T-helper 1 cell treated with Interleukin-12 subunit alpha and Interleukin-12 subunit beta and Interleukin-4 antibody, amounts not matched to agents 30 μg/mL and 1 μg/mL, for 36 hours (primary cell): ENCODE measurements at regions not wholly inside any gene's neighbourhood (a gene's known extent, or its start where the extent isn't known, plus 50 kb on each side); places are given as distances from the start of the nearest gene placed in this dataset.
A peak's percentile ranks its signal among the peaks of the same experiment; 100 is the strongest.
"Not testable (repeated sequence)": the region's sequence is repeated elsewhere in the genome, so short reads cannot be mapped to it uniquely, and the experiment has no call there.

ENCODE experiments used
- H3K27ac Mint-ChIP-seq: one replicate; pipeline ENCODE4 v1.8.0; 2021; ENCODE audit warnings: mild to moderate bottlenecking, mixed read lengths
- H3K27me3 Mint-ChIP-seq: one replicate; pipeline ENCODE4 v1.8.0; 2021; ENCODE audit warnings: low read depth, mixed read lengths
- H3K36me3 Mint-ChIP-seq: one replicate; pipeline ENCODE4 v1.8.0; 2021; ENCODE audit warnings: low read depth, mixed read lengths
- H3K4me1 Mint-ChIP-seq: one replicate; pipeline ENCODE4 v1.8.0; 2021; ENCODE audit warnings: low read depth, mixed read lengths
- H3K4me3 Mint-ChIP-seq: one replicate; pipeline ENCODE4 v1.8.0; 2021; ENCODE audit warnings: mild to moderate bottlenecking, moderate library complexity, mixed read lengths
- H3K9me3 Mint-ChIP-seq: one replicate; pipeline ENCODE4 v1.8.0; 2021; ENCODE audit warnings: mixed read lengths

- Mint-ChIP-seq H3K27ac (no peak overlapping the region), H3K36me3 (no peaks in the 10 kb centered on the region), H3K27me3 (peaks cover 5% of the 10 kb centered on the region), H3K4me1 (peaks cover 2% of the 10 kb centered on the region), H3K9me3 (no peaks in the 10 kb centered on the region), H3K4me3 (no peak overlapping the region)
Observed at GRCh38 chr6:27854421-27854820, 57.8 kb downstream of the OR2B2 start.

GRCh38 chr6:27851440-27851839 lies 60.8 kb downstream of the OR2B2 start:
- H3K4me1 Mint-ChIP-seq, result peaks cover 2% of the 10 kb centered on the region
- no peak overlapping the region for H3K4me3 Mint-ChIP-seq
- no peaks in the 10 kb centered on the region for H3K36me3 Mint-ChIP-seq
- H3K27me3 Mint-ChIP-seq, result peaks cover 15% of the 10 kb centered on the region
- H3K27ac Mint-ChIP-seq, result no peak overlapping the region
- no peaks in the 10 kb centered on the region for H3K9me3 Mint-ChIP-seq

GRCh38 chr6:27849001-27849400 lies 63.2 kb downstream of the OR2B2 start:
- not testable (repeated sequence) for H3K9me3 Mint-ChIP-seq, H3K4me1 Mint-ChIP-seq

GRCh38 chr6:27847706-27848105 lies 64.5 kb downstream of the OR2B2 start:
- H3K4me1 Mint-ChIP-seq, result no peaks in the 10 kb centered on the region
- no peak overlapping the region for H3K4me3 Mint-ChIP-seq
- peaks cover 2% of the 10 kb centered on the region for H3K36me3 Mint-ChIP-seq
- H3K27me3 Mint-ChIP-seq, result peaks cover 13% of the 10 kb centered on the region
- H3K9me3 Mint-ChIP-seq, result no peaks in the 10 kb centered on the region
- H3K27ac Mint-ChIP-seq, result no peak overlapping the region

More at GRCh38 chr6:27849001-27849400, 63.2 kb downstream of the OR2B2 start:
- not testable (repeated sequence) for H3K36me3 Mint-ChIP-seq, H3K27ac Mint-ChIP-seq, H3K4me3 Mint-ChIP-seq
- H3K27me3 Mint-ChIP-seq, result peaks cover 15% of the 10 kb centered on the region

GRCh38 chr6:27840572-27840971 lies 71.6 kb downstream of the OR2B2 start:
- Mint-ChIP-seq H3K9me3 (no peaks in the 10 kb centered on the region), H3K4me1 (peaks cover 18% of the 10 kb centered on the region), H3K27ac (no peak overlapping the region), H3K27me3 (no peaks in the 10 kb centered on the region), H3K36me3 (peaks cover 7% of the 10 kb centered on the region), H3K4me3 (no peak overlapping the region)

GRCh38 chr6:27839626-27840475 lies 72.3 kb downstream of the OR2B2 start:
- no peak overlapping the region for H3K27ac Mint-ChIP-seq
- H3K4me3 Mint-ChIP-seq, result no peak overlapping the region
- H3K9me3 Mint-ChIP-seq, result no peaks in the 10 kb centered on the region
- peaks cover 10% of the 10 kb centered on the region for H3K36me3 Mint-ChIP-seq
- peaks cover 23% of the 10 kb centered on the region for H3K4me1 Mint-ChIP-seq
- no peaks in the 10 kb centered on the region for H3K27me3 Mint-ChIP-seq

- Mint-ChIP-seq H3K36me3 (peaks cover 10% of the 10 kb centered on the region), H3K9me3 (no peaks in the 10 kb centered on the region), H3K4me3 (no peak overlapping the region), H3K27ac (no peak overlapping the region), H3K27me3 (no peaks in the 10 kb centered on the region), H3K4me1 (peaks cover 26% of the 10 kb centered on the region)
Observed at GRCh38 chr6:27838945-27839625, 73.1 kb downstream of the OR2B2 start.

- H3K27ac Mint-ChIP-seq, result no peak overlapping the region
- H3K36me3 Mint-ChIP-seq, result peaks cover 13% of the 10 kb centered on the region
- H3K27me3 Mint-ChIP-seq, result no peaks in the 10 kb centered on the region
- H3K4me3 Mint-ChIP-seq, result no peak overlapping the region
- H3K4me1 Mint-ChIP-seq, result peaks cover 28% of the 10 kb centered on the region
- no peaks in the 10 kb centered on the region for H3K9me3 Mint-ChIP-seq
Observed at GRCh38 chr6:27838058-27838944, 73.9 kb downstream of the OR2B2 start.

GRCh38 chr6:27837625-27838057 lies 74.6 kb downstream of the OR2B2 start:
- H3K36me3 Mint-ChIP-seq, result peaks cover 14% of the 10 kb centered on the region
- no peak overlapping the region for H3K4me3 Mint-ChIP-seq
- peaks cover 31% of the 10 kb centered on the region for H3K4me1 Mint-ChIP-seq
- no peak overlapping the region for H3K27ac Mint-ChIP-seq
- H3K27me3 Mint-ChIP-seq, result no peaks in the 10 kb centered on the region
- no peaks in the 10 kb centered on the region for H3K9me3 Mint-ChIP-seq

GRCh38 chr6:27836783-27837624 lies 75.2 kb downstream of the OR2B2 start:
- no peak overlapping the region for H3K4me3 Mint-ChIP-seq
- no peaks in the 10 kb centered on the region for H3K27me3 Mint-ChIP-seq
- peaks cover 29% of the 10 kb centered on the region for H3K4me1 Mint-ChIP-seq
- no peaks in the 10 kb centered on the region for H3K9me3 Mint-ChIP-seq
- H3K27ac Mint-ChIP-seq, result no peak overlapping the region
- H3K36me3 Mint-ChIP-seq, result peaks cover 12% of the 10 kb centered on the region

GRCh38 chr6:27836141-27836782 lies 75.9 kb downstream of the OR2B2 start:
- no peak overlapping the region for H3K4me3 Mint-ChIP-seq
- no peaks in the 10 kb centered on the region for H3K9me3 Mint-ChIP-seq
- no peak overlapping the region for H3K27ac Mint-ChIP-seq

GRCh38 chr6:27834879-27835549 lies 77.2 kb downstream of the OR2B2 start:
- peaks cover 9% of the 10 kb centered on the region for H3K36me3 Mint-ChIP-seq
- H3K4me1 Mint-ChIP-seq, result peaks cover 35% of the 10 kb centered on the region
- no peaks in the 10 kb centered on the region for H3K27me3 Mint-ChIP-seq
- H3K27ac Mint-ChIP-seq, result peak overlapping the region; percentile 70
- no peaks in the 10 kb centered on the region for H3K9me3 Mint-ChIP-seq
- H3K4me3 Mint-ChIP-seq, result no peak overlapping the region

More at GRCh38 chr6:27836141-27836782, 75.9 kb downstream of the OR2B2 start:
- H3K36me3 Mint-ChIP-seq, result peaks cover 9% of the 10 kb centered on the region
- H3K27me3 Mint-ChIP-seq, result no peaks in the 10 kb centered on the region
- H3K4me1 Mint-ChIP-seq, result peaks cover 30% of the 10 kb centered on the region

- H3K27me3 Mint-ChIP-seq, result no peaks in the 10 kb centered on the region
- peak overlapping the region; percentile 68 for H3K27ac Mint-ChIP-seq
- H3K4me3 Mint-ChIP-seq, result no peak overlapping the region
Observed at GRCh38 chr6:27834384-27834783, 77.8 kb downstream of the OR2B2 start.

More at GRCh38 chr6:27834384-27834783, 77.8 kb downstream of the OR2B2 start:
- H3K4me1 Mint-ChIP-seq, result peaks cover 35% of the 10 kb centered on the region
- H3K36me3 Mint-ChIP-seq, result peaks cover 7% of the 10 kb centered on the region
- no peaks in the 10 kb centered on the region for H3K9me3 Mint-ChIP-seq
